HEK293 (cell line): ENCODE measurements at regions not wholly inside any gene's neighbourhood (a gene's known extent, or its start where the extent isn't known, plus 50 kb on each side); places are given as distances from the start of the nearest gene placed in this dataset.

Experiments
- CTCF ChIP-seq: fragments of 450-650 bp; formaldehyde crosslinking; IDR thresholded peaks from 2 replicates; pipeline ENCODE4 v1.5.1; 2016; ENCODE audit warnings: missing biosample characterization, missing genetic modification characterization
- KLF16 ChIP-seq: fragments of 450-650 bp; formaldehyde crosslinking; IDR thresholded peaks from 2 replicates; pipeline ENCODE4 v1.5.1; 2017; ENCODE audit warnings: missing biosample characterization, missing genetic modification characterization
- SP7 ChIP-seq: fragments of 450-650 bp; formaldehyde crosslinking; IDR thresholded peaks from 2 replicates; pipeline ENCODE4 v1.5.1; 2016; ENCODE audit warnings: missing biosample characterization, missing genetic modification characterization
- TCF7L2 ChIP-seq: IDR thresholded peaks from 2 replicates; pipeline ENCODE4 v1.6.1; 2011; ENCODE audit warnings: low read depth, mild to moderate bottlenecking, inconsistent platforms, low read length, moderate library complexity, borderline replicate concordance
- TRIM28 ChIP-seq: IDR thresholded peaks from 2 replicates; pipeline ENCODE4 v1.6.1; 2011; ENCODE audit warnings: low read length, control low read depth, borderline replicate concordance
- YY1 ChIP-seq: fragments of 450-650 bp; formaldehyde crosslinking; IDR thresholded peaks from 2 replicates; pipeline ENCODE4 v1.5.1; 2018; ENCODE audit warnings: missing biosample characterization, missing genetic modification characterization
- ZBTB48 ChIP-seq: fragments of 450-650 bp; formaldehyde crosslinking; IDR thresholded peaks from 2 replicates; pipeline ENCODE4 v1.5.1; 2016; ENCODE audit warnings: missing biosample characterization, missing genetic modification characterization
- ZNF121 ChIP-seq: fragments of 450-650 bp; formaldehyde crosslinking; IDR thresholded peaks from 2 replicates; pipeline ENCODE4 v1.5.1; 2016; ENCODE audit warnings: missing biosample characterization, missing genetic modification characterization
- ZNF133 ChIP-seq: fragments of 450-650 bp; formaldehyde crosslinking; IDR thresholded peaks from 2 replicates; pipeline ENCODE4 v1.5.1; 2016; ENCODE audit warnings: missing biosample characterization, missing genetic modification characterization
- ZNF174 ChIP-seq: fragments of 450-650 bp; formaldehyde crosslinking; IDR thresholded peaks from 2 replicates; pipeline ENCODE4 v1.5.0; 2017; ENCODE audit warnings: missing biosample characterization, mild to moderate bottlenecking, missing genetic modification characterization
- ZNF175 ChIP-seq: fragments of 450-650 bp; formaldehyde crosslinking; IDR thresholded peaks from 2 replicates; pipeline ENCODE4 v1.5.1; 2016; ENCODE audit warnings: missing biosample characterization, missing genetic modification characterization
- ZNF274 ChIP-seq, 2 experiments: fragments of 200-500 bp in 1 of 2; fragments of 450-650 bp in 1 of 2; sonication (Bioruptor generic) in 1 of 2; formaldehyde crosslinking in 1 of 2; IDR thresholded peaks; 2 replicates each; pipeline versions ENCODE4 v1.5.1 to v1.6.1; 2014 to 2016; ENCODE audit warnings: borderline replicate concordance in 1 of 2, inconsistent platforms in 1 of 2, low read length in 1 of 2, missing biosample characterization in 1 of 2, missing genetic modification characterization in 1 of 2
- ZNF394 ChIP-seq: fragments of 450-650 bp; formaldehyde crosslinking; IDR thresholded peaks from 2 replicates; pipeline ENCODE4 v1.5.1; 2016; ENCODE audit warnings: missing biosample characterization, missing genetic modification characterization, mild to moderate bottlenecking, moderate library complexity, borderline replicate concordance

GRCh38 chr1:29761159-29761928, 525.0 kb downstream of the PTPRU start:
- TF ChIP-seq SP7 (tag by site-specific recombination) (no peak), CTCF (tag by site-specific recombination) (no peak), YY1 (no peak), TRIM28 (no peak), TCF7L2 (no peak), ZBTB48 (no peak), ZNF394 (no peak), ZNF174 (tag by site-specific recombination) (no peak), ZNF133 (tag by site-specific recombination) (no peak), ZNF274 (IDR thresholded peaks at IDR 0.05; ENCODE audit: low read length) (no peak), ZNF274 (tag by site-specific recombination; IDR thresholded peaks at IDR 0.05; ENCODE audit: borderline replicate concordance) (no peak), ZNF175 (tag by site-specific recombination) (no peak), ZNF121 (tag by site-specific recombination) (no peak), KLF16 (tag by site-specific recombination) (no peak)
